GM13977 (cell line): ENCODE measurements at regions not wholly inside any gene's neighbourhood (a gene's known extent, or its start where the extent isn't known, plus 50 kb on each side); places are given as distances from the start of the nearest gene placed in this dataset.
"Not testable (repeated sequence)": the region's sequence is repeated elsewhere in the genome, so short reads cannot be mapped to it uniquely, and the experiment has no call there.

ENCODE experiments used
- DNase-seq: peaks from one replicate; pipeline ENCODE4 v3.0.0; 2012; ENCODE audit warnings: low spot score
- CTCF ChIP-seq: IDR thresholded peaks from 2 replicates; pipeline ENCODE4 v1.5.1; 2012; ENCODE audit warnings: mild to moderate bottlenecking, control low read depth; ENCODE audit not compliant: insufficient read depth; ENCODE audit errors: extremely low read depth, missing control alignments
- in situ Hi-C: fragments of 300-500 bp; cut with MboI; formaldehyde crosslinking; loops from one replicate; pipeline ENCODE4 v1.12.0; 2022; ENCODE audit warnings: low sequenced_read_pairs, low pct_unique_long_range_greater_than_20kb, mixed read lengths, inconsistent platforms; ENCODE audit not compliant: unreplicated experiment

DNA sequence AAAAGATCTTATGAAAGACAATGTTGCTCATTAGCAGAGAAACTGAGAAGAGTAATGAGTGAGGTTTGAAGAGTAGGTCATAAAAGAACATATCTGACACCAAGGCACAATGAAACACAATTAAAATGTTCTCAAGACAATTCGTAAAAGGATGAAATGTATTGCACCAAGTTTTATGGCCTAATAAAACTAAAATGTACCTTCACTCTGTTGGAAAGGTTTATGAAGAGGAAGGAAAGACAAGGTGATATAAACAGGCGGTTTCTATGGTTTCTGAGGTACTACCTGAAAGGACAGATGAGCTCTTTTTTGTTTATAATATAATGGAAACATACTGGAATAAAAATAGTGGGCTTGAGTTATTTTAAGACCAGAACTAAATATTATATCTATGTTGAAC lies 821.3 kb downstream of the TAF11L14 start:
- in situ Hi-C loops = no loop called here
- no peak for TF ChIP-seq CTCF
- DNase-seq = no peak

DNA sequence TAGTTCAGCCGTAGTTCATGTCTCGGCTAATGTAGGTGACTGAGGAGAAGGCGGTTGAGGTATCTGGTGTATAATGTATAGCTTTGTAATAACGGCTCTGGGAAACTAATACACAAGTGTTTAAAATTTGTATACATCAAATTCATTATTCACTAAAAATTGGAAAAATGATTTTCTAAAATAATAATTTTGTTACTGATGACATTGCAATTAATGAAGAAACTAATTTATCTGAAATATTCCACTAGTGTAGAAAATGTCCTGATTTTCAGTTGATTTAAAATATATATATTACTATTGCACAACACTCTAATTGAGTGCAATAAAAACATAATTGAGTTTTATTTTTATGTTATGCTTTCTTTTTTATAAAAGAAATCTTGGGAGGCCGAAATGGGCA lies 823.0 kb downstream of the TAF11L14 start:
- no peak for DNase-seq
- no peak for TF ChIP-seq CTCF
- in situ Hi-C loops = no loop called here

- in situ Hi-C loops = no loop called here
- TF ChIP-seq CTCF = no peak
- no peak for DNase-seq
Observed at GRCh38 chr5:18461766-18462165, 827.5 kb downstream of the TAF11L14 start.

GRCh38 chr5:18465833-18466681 lies 831.8 kb downstream of the TAF11L14 start:
- in situ Hi-C loops = no loop called here
- peak; percentile 89 for TF ChIP-seq CTCF
- DNase-seq = peak; percentile 48

DNA sequence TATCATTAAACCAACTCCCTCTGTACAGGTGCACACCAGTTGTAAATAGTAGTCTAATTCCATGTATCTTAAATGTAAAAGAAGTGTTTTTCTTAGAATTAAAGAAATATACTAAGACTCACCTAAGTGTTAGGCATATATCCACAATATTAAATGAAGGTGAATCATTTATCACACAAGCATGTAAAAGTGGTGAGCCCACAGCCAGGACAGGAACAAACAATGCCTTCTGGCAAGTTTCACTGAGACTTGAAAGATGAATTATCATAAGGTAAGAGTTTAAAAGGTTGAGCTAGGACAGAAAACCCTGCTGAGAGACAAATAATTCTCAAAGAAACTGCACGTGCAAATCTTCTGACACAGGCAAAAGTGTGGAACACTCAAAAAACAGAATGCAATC lies 832.5 kb downstream of the TAF11L14 start:
- DNase-seq = no peak
- no peak for TF ChIP-seq CTCF
- in situ Hi-C loops = no loop called here

DNA sequence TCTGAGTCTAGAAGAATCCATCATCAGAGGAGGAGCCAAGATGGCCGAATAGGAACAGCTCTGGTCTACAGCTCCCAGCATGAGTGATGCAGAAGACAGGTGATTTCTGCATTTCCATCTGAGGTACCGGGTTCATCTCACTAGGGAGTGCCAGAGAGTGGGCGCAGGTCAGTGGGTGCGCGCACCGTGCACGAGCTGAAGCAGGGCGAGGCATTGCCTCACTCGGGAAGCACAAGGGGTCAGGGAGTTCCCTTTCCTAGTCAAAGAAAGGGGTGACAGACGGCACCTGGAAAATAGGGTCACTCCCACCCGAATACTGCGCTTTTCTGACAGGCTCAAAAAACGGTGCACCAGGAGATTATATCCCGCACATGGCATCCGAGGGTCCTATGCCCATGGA lies 837.5 kb downstream of the TAF11L14 start:
- DNase-seq, in situ Hi-C loops: not testable (repeated sequence)

- no peak for DNase-seq
- in situ Hi-C loops = no loop called here
- TF ChIP-seq CTCF = no peak
Observed at GRCh38 chr5:18483451-18483850, 849.2 kb downstream of the TAF11L14 start.
